GM21723 (cell line): ENCODE measurements at regions not wholly inside any gene's neighbourhood (a gene's known extent, or its start where the extent isn't known, plus 50 kb on each side); places are given as distances from the start of the nearest gene placed in this dataset.
"Not testable (repeated sequence)": the region's sequence is repeated elsewhere in the genome, so short reads cannot be mapped to it uniquely, and the experiment has no call there.

Experiments used
- ATAC-seq: cut with Tn5 transposase; IDR thresholded peaks from one replicate; pipeline ENCODE4 v1.9.1; 2021; ENCODE audit warnings: mild to moderate bottlenecking, moderate library complexity; ENCODE audit not compliant: unreplicated experiment

DNA sequence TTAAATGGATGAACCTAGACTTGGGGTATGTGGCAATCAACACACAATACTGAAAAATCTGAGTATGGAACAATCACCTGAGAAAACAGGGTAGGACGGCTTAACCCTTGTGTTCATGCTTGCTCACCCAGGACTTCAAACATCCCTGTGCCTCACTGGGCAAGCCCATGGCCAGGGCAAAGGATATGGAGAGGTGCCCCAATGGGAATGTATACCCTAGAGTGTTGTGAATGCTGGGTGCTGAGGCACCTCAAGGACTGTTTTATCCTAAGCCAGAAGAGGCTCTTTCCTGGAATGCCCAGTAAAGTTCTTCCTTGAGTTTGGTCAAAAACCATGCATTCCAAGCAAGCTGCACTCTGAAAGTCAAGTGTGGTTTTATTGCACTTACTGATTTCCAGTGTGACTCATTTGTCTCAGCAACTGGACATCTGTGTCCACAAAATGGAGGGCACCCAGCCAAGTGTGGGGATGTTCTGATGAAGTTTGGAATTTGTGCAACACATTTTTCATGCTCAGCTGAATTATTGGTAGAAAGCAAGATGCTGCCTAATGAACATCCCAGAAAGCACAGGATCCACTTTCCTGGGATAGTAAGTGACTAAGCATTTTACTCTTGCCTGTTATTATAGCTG is 531.3 kb downstream of the RFC3 start:
- ATAC-seq = no peak

GRCh38 chr13:34350671-34351070 is 532.7 kb downstream of the RFC3 start:
- ATAC-seq = no peak

- no peak for ATAC-seq
Observed at GRCh38 chr13:34351134-34351533, 533.2 kb downstream of the RFC3 start.

DNA sequence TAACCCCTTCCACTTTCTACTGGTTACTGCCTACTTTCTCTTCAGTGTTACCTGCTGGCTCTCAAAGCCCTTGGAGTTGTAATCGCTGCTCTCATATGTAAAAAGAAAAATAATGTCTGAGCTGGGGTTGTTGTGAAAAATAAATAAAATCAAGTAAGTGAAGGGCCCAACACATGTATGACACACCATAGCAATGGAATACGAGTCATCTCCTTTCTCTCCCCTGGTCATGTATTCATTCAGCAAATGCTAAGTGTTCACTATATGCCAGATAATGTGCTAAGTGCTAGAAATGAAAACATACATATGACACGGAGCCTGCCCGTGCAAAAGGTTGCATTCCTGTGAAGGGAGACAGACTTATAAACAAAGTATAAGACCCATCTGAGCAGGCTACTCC is 535.0 kb downstream of the RFC3 start:
- no peak for ATAC-seq

DNA sequence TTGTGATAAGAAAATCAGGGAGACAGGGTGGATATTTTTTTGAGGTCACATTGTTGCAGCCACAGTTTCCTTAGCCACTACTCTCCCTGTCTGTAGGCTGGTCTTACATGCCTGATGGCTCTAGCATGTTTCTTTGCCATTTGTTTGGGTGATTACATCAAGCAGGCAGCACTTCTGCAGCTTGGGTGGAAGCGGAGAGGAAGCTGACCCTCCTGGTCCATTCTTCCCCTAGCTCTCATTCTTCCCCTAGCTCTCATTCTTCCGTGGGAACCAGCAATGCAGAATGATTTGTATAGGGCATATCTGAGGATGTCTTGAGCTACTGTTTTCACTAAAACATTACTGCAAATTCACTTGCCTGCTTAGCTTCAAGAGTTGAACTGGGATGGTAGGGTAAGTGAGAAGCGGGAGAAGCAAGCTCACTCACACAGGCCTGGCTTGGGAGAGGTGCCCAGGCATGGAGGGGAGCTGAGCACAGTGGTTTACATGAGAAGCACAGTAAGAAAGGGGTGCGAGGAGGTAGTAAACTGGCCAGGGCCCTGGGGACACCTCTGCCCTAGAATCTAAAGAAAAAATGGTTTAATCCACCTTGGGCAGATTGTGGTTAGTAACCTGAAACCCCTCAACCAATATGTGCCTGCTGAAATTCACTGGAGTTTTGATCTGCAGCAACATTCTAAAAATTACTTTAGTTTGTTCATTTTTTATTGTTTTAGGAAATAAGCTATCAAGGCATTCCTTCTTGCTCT is 538.9 kb downstream of the RFC3 start:
- no peak for ATAC-seq

- ATAC-seq = no peak
Observed at GRCh38 chr13:34357435-34358232, 539.7 kb downstream of the RFC3 start.

DNA sequence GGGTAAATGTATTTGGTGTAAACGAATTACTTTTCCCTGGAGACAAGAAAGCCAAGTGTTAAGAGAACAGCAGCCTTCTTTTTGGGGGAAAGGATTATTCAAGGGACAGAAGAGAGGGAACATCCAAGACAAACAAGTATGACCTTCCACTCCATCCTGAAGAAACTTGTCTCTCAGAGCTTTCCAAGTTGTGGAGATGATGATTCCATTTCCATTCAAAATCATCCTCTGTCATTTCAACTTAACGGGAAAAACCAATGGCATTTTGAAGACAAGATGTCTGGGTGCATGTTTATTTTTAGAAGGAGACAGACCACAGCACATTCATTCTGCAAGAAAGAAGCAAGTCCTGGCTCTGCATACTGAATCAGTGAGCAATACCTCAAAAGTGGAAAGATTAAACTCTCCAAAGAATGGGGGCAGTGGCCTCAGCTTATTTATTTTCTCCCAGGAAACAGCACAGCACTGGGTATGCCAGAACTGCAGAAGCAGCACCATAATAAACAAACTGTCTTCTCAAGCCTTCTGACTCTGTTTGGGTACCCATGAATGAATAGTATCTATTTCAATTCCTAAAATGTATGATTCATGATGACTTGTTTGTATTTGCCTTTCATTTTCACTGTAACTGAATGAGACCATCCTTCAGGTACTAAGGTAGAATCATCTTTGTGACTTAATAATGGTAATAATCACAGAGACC is 541.0 kb downstream of the RFC3 start:
- ATAC-seq = no peak

DNA sequence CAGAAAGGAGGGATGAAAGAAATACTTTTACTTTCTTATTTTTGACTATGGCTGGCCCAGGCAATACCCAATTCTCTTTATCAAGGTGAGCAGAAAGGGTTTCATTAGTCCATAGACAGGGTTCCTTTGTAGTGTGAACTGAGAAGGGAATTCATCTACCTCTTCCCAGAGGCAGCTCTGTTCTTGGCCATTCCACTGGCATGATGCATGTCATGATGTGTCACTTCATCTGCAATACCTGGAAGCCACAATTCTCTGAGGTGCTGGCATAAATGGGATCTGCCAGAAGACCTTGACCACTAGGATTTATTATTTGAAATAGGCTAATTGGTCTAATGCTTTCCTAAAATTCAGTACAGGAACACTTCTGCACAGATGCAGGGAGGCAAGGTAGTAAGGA is 542.8 kb downstream of the RFC3 start:
- no peak for ATAC-seq

- no peak for ATAC-seq
Observed at GRCh38 chr13:34361560-34361959, 543.6 kb downstream of the RFC3 start.

- ATAC-seq = no peak
Observed at GRCh38 chr13:34363266-34363665, 545.3 kb downstream of the RFC3 start.

DNA sequence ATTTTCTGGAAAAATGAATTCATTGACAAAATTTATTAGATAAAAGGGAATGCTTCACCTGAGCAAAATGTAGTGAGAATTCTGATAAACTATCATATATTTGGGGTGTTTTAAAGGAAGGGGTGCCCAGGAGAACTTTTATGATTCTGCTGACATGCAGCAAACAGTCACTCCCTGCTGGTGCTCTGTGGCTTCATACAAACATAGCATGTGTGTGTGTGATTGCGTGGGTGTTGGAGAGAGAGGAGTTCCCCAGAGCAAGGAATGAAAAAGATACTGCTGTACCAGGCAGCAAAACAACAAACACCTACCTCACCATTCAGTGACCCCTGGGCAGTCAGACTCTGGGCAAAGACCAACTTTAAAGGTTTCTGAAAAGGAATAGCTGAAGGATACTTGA is 546.7 kb downstream of the RFC3 start:
- ATAC-seq = no peak

DNA sequence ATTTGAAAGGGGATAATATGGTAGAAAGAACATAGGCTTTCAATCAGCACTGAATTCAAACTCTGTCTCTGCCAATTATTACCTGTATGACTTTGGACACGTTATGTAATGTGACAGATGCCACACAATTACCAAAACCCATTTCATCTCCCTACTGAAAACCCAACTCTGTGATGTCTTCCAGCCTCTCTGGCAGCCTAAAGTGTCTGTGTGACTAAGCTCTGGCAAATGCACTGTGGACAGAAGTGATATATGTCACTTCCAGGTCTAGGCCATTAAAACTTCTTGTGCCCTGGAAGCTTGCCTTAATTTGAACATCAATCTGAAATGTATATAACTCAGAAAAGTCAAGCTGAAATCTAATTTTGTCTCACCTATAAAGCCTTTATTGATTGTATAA is 552.0 kb downstream of the RFC3 start:
- ATAC-seq = no peak

DNA sequence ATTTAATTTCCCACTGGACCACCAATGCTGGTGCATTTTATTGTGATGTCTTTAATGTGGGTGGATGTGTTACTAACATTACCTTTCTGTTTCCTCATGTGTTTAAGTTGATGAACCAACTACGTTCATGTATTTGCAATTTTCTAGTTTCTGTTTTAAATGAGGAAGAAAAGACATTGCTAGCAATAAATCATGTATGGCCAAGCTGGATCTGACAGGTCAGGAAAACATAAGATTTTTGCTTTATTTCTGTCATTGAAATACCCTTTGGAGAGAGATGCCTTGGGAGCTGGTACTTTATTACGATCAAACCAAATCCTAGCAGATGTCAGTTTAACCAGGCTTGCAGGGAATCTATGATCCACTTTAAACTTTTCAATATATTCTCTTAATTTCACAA is 553.2 kb downstream of the RFC3 start:
- no peak for ATAC-seq

- no peak for ATAC-seq
Observed at GRCh38 chr13:34371645-34372395, 553.9 kb downstream of the RFC3 start.

GRCh38 chr13:34372581-34372980 is 554.6 kb downstream of the RFC3 start:
- ATAC-seq = no peak

- ATAC-seq = no peak
Observed at GRCh38 chr13:34376483-34376882, 558.5 kb downstream of the RFC3 start.

DNA sequence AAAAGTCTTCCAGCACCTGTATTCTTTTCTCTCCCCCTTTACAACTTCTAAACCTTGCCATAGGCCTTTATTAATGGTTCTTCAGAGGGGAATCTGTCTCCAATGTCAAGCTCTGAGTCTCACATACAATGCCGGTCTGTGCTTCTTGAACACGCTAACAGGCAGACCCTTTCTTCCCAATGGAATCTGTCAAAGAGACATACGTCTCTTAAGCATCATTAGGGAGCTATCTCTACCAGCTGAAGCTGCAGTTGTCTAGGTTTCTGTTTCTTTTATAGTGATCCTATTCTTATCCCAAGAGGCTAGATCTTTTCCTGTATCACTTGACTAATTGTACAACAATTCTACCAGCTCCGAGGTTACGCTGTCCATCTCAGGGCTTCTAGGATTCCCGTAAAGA is 560.8 kb upstream of the NBEA start:
- no peak for ATAC-seq

GRCh38 chr13:34383728-34384127 is 558.3 kb upstream of the NBEA start:
- no peak for ATAC-seq

DNA sequence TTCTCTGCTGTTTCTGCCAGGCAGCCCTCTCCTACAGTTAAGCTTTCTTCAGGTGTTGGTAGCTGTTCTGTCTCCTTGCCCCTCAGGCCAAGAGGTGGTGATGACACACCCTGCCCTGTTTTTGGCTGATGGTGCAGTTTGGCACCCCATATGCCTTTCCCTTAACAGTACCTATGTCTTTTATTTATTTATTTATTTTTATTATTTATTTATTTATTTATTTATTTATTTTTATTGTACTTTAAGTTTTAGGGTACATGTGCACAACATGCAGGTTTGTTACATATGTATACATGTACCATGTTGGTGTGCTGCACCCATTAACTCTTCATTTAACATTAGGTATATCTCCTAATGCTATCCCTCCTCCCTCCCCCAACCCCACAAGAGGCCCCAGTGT is 555.8 kb upstream of the NBEA start:
- ATAC-seq = not testable (repeated sequence)

DNA sequence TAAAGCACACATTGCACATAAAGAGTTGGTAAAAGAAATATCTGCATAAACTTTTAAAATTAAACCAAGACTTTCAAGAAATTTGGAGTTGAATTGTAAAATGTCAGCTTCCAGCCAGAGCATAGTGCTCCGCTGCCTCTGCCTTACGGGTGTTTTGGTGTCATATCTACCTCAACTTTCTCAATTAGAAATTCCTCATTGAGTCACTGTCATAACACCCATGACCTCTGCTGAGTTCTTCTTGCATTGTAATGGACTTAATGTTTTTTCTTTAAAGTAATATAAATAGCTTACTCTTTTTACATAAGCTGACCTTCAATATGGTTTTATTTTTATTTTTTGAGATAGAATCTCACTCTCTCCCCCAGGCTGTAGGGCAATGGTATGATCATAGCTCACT is 551.0 kb upstream of the NBEA start:
- no peak for ATAC-seq

- no peak for ATAC-seq
Observed at GRCh38 chr13:34401696-34402095, 540.4 kb upstream of the NBEA start.
